HG03571 (cell line): ENCODE measurements at regions not wholly inside any gene's neighbourhood (a gene's known extent, or its start where the extent isn't known, plus 50 kb on each side); places are given as distances from the start of the nearest gene placed in this dataset.
"Not testable (repeated sequence)": the region's sequence is repeated elsewhere in the genome, so short reads cannot be mapped to it uniquely, and the experiment has no call there.

Experiments used
- ATAC-seq: cut with Tn5 transposase; IDR thresholded peaks from one replicate; pipeline ENCODE4 v1.9.1; 2021; ENCODE audit not compliant: unreplicated experiment

GRCh38 chr5:103800741-103801495 lies 238.3 kb upstream of the NUDT12 start:
- ATAC-seq: no peak

- no peak for ATAC-seq
Observed at GRCh38 chr5:103793595-103794182, 231.1 kb upstream of the NUDT12 start.

GRCh38 chr5:103785569-103785968 lies 223.0 kb upstream of the NUDT12 start:
- ATAC-seq: no peak

- no peak for ATAC-seq
Observed at GRCh38 chr5:103783669-103784068, 221.1 kb upstream of the NUDT12 start.

- ATAC-seq: no peak
Observed at GRCh38 chr5:103780794-103781193, 218.2 kb upstream of the NUDT12 start.

GRCh38 chr5:103774721-103775120 lies 212.1 kb upstream of the NUDT12 start:
- no peak for ATAC-seq

GRCh38 chr5:103772248-103772647 lies 209.7 kb upstream of the NUDT12 start:
- ATAC-seq: no peak

GRCh38 chr5:103764403-103764802 lies 201.8 kb upstream of the NUDT12 start:
- no peak for ATAC-seq

- ATAC-seq: no peak
Observed at GRCh38 chr5:103758996-103759395, 196.4 kb upstream of the NUDT12 start.

- ATAC-seq: no peak
Observed at GRCh38 chr5:103755974-103756373, 193.4 kb upstream of the NUDT12 start.

- ATAC-seq: no peak
Observed at GRCh38 chr5:103745353-103746065, 182.9 kb upstream of the NUDT12 start.

- no peak for ATAC-seq
Observed at GRCh38 chr5:103744159-103744558, 181.6 kb upstream of the NUDT12 start.

- no peak for ATAC-seq
Observed at GRCh38 chr5:103743421-103743820, 180.8 kb upstream of the NUDT12 start.

GRCh38 chr5:103741984-103742383 lies 179.4 kb upstream of the NUDT12 start:
- ATAC-seq: no peak

GRCh38 chr5:103736343-103736742 lies 173.8 kb upstream of the NUDT12 start:
- not testable (repeated sequence) for ATAC-seq

GRCh38 chr5:103724271-103724670 lies 161.7 kb upstream of the NUDT12 start:
- ATAC-seq: no peak

- ATAC-seq: no peak
Observed at GRCh38 chr5:103721183-103721582, 158.6 kb upstream of the NUDT12 start.

- no peak for ATAC-seq
Observed at GRCh38 chr5:103718108-103718507, 155.5 kb upstream of the NUDT12 start.

- no peak for ATAC-seq
Observed at GRCh38 chr5:103708601-103709000, 146.0 kb upstream of the NUDT12 start.

GRCh38 chr5:103706939-103707682 lies 144.5 kb upstream of the NUDT12 start:
- no peak for ATAC-seq

GRCh38 chr5:103703617-103704016 lies 141.0 kb upstream of the NUDT12 start:
- ATAC-seq: no peak
